ENCODE measurements at regions not wholly inside any gene's neighbourhood (a gene's known extent, or its start where the extent isn't known, plus 50 kb on each side); places are given as distances from the start of the nearest gene placed in this dataset.
"Not testable (repeated sequence)": the region's sequence is repeated elsewhere in the genome, so short reads cannot be mapped to it uniquely, and the experiment has no call there.

GRCh38 chr16:33583702-33584101 is 124.3 kb downstream of the TP53TG3F start:
- not testable (repeated sequence) for DNase-seq (ENCODE audit: low read depth)

- not testable (repeated sequence) for DNase-seq (ENCODE audit: low read depth)
Observed at GRCh38 chr16:33588589-33588988, 129.2 kb downstream of the TP53TG3F start.

- DNase-seq (ENCODE audit: low read depth), result not testable (repeated sequence)
Observed at GRCh38 chr16:33593344-33593743, 133.9 kb downstream of the TP53TG3F start.

- not testable (repeated sequence) for DNase-seq (ENCODE audit: low read depth)
Observed at GRCh38 chr16:33595074-33595473, 135.7 kb downstream of the TP53TG3F start.

- not testable (repeated sequence) for DNase-seq (ENCODE audit: low read depth)
Observed at GRCh38 chr16:33601029-33601428, 141.6 kb downstream of the TP53TG3F start.

GRCh38 chr16:33623535-33624077 is 164.2 kb downstream of the TP53TG3F start:
- DNase-seq (ENCODE audit: low read depth), result not testable (repeated sequence)

GRCh38 chr16:33628895-33629294 is 169.5 kb downstream of the TP53TG3F start:
- DNase-seq (ENCODE audit: low read depth), result not testable (repeated sequence)

GRCh38 chr16:33631713-33632112 is 172.3 kb downstream of the TP53TG3F start:
- DNase-seq (ENCODE audit: low read depth), result not testable (repeated sequence)

- DNase-seq (ENCODE audit: low read depth), result not testable (repeated sequence)
Observed at GRCh38 chr16:33634057-33634456, 174.6 kb downstream of the TP53TG3F start.

GRCh38 chr16:33636760-33637159 is 177.3 kb downstream of the TP53TG3F start:
- not testable (repeated sequence) for DNase-seq (ENCODE audit: low read depth)

GRCh38 chr16:33643270-33643669 is 183.9 kb downstream of the TP53TG3F start:
- DNase-seq (ENCODE audit: low read depth), result not testable (repeated sequence)

- not testable (repeated sequence) for DNase-seq (ENCODE audit: low read depth)
Observed at GRCh38 chr16:33643698-33644381, 184.4 kb downstream of the TP53TG3F start.

GRCh38 chr16:33646386-33646785 is 187.0 kb downstream of the TP53TG3F start:
- DNase-seq (ENCODE audit: low read depth), result not testable (repeated sequence)

GRCh38 chr16:33655756-33656155 is 196.3 kb downstream of the TP53TG3F start:
- not testable (repeated sequence) for DNase-seq (ENCODE audit: low read depth)

- DNase-seq (ENCODE audit: low read depth), result not testable (repeated sequence)
Observed at GRCh38 chr16:33656394-33656793, 197.0 kb downstream of the TP53TG3F start.

GRCh38 chr16:33657717-33658116 is 198.3 kb downstream of the TP53TG3F start:
- DNase-seq (ENCODE audit: low read depth), result not testable (repeated sequence)

GRCh38 chr16:33680791-33681190 is 221.4 kb downstream of the TP53TG3F start:
- DNase-seq (ENCODE audit: low read depth), result not testable (repeated sequence)

- DNase-seq (ENCODE audit: low read depth), result not testable (repeated sequence)
Observed at GRCh38 chr16:33700320-33700719, 240.9 kb downstream of the TP53TG3F start.

GRCh38 chr16:33706845-33707590 is 247.6 kb downstream of the TP53TG3F start:
- DNase-seq (ENCODE audit: low read depth), result not testable (repeated sequence)

- not testable (repeated sequence) for DNase-seq (ENCODE audit: low read depth)
Observed at GRCh38 chr16:33707591-33707934, 248.2 kb downstream of the TP53TG3F start.

GRCh38 chr16:33709856-33710695 is 250.7 kb downstream of the TP53TG3F start:
- not testable (repeated sequence) for DNase-seq (ENCODE audit: low read depth)

- DNase-seq (ENCODE audit: low read depth), result not testable (repeated sequence)
Observed at GRCh38 chr16:33710696-33711087, 251.3 kb downstream of the TP53TG3F start.

All from stimulated activated CD8-positive, alpha-beta memory T cell treated with anti-CD3 and anti-CD28 coated beads, Interleukin-15, amount 100 ng/mL, for 24 hours (primary cell).